GM12878 (cell line): ENCODE measurements at regions not wholly inside any gene's neighbourhood (a gene's known extent, or its start where the extent isn't known, plus 50 kb on each side); places are given as distances from the start of the nearest gene placed in this dataset.
A peak's percentile ranks its signal among the peaks of the same experiment; 100 is the strongest.

Experiments
- ATAC-seq: fragments of 200-7000 bp; cut with Tn5 transposase; 3 replicates; pipeline ENCODE4 v1.9.1; 2020; ENCODE audit warnings: mild to moderate bottlenecking, moderate library complexity
- BruUV-seq: library from RNA; stranded (reverse); fragments of 400-500 nt; replicated peaks from 2 replicates; lab custom pipeline; 2021; lab: Mats Ljungman, UMichigan
- CTCF ChIA-PET: fragments of 300-600 bp; sonication (Branson Sonifier 250); formaldehyde crosslinking; extraction: SDS; loops from one replicate; lab custom pipeline; 2021; ENCODE audit warnings: inconsistent platforms; lab: Yijun Ruan, JAX
- POLR2A ChIA-PET: fragments of 350-600 bp; formaldehyde crosslinking; extraction: SDS; loops from one replicate; lab custom pipeline; 2021; ENCODE audit warnings: inconsistent platforms; lab: Charles Lee
- RAD21 ChIA-PET: fragments of 300-600 bp; sonication (Branson Sonifier 250); formaldehyde crosslinking; loops from one replicate; lab custom pipeline; 2023; ENCODE audit warnings: antibody characterized with exemption; ENCODE audit not compliant: unreplicated experiment; lab: Charles Lee
- SMC1A ChIA-PET: fragments of 300-600 bp; sonication (Branson Sonifier 250); formaldehyde crosslinking; loops from one replicate; lab custom pipeline; 2023; ENCODE audit not compliant: unreplicated experiment, uncharacterized antibody; lab: Charles Lee
- DNase-seq: peaks from one replicate; pipeline ENCODE4 v3.0.0-alpha.2; 2011; ENCODE audit warnings: low read depth, low spot score
- FAIRE-seq: peaks from 3 replicates; lab custom pipeline; 2011; peaks lifted over from hg19 to GRCh38; lab: Jason Lieb, UNC
- H2AFZ ChIP-seq: 2 replicates; pipeline ENCODE4 v1.6.0; 2011; ENCODE audit warnings: low read depth, low read length, control low read depth; ENCODE audit not compliant: control insufficient read depth
- H3K27ac ChIP-seq: 2 replicates; pipeline ENCODE4 v1.5.1; 2011; ENCODE audit warnings: control low read depth; ENCODE audit not compliant: control insufficient read depth, insufficient read depth
- H3K27me3 ChIP-seq, 2 experiments: replicated peaks in 1 of 2; 2 replicates each; pipeline versions ENCODE4 v1.6.0 to v1.6.1; 2011; ENCODE audit warnings: low read length in 1 of 2; ENCODE audit not compliant: control insufficient read depth in 2 of 2, insufficient read depth in 2 of 2
- H3K36me3 ChIP-seq, 2 experiments: 2 replicates each; pipeline ENCODE4 v1.5.1; 2011; ENCODE audit warnings: low read length in 1 of 2; ENCODE audit not compliant: control insufficient read depth in 2 of 2, insufficient read depth in 2 of 2
- H3K4me1 ChIP-seq: 2 replicates; pipeline ENCODE4 v1.6.1; 2011; ENCODE audit warnings: mild to moderate bottlenecking, low read length, moderate library complexity, mixed read lengths; ENCODE audit not compliant: control insufficient read depth, insufficient read depth
- H3K4me2 ChIP-seq: 2 replicates; pipeline ENCODE4 v1.6.0; 2011; ENCODE audit warnings: control low read depth; ENCODE audit not compliant: control insufficient read depth, insufficient read depth
- H3K4me3 ChIP-seq: fragments of 200-600 bp; sonication (generic); 2 replicates; pipeline ENCODE4 v1.5.1; 2016
- H3K79me2 ChIP-seq: 2 replicates; pipeline ENCODE4 v1.6.0; 2011; ENCODE audit warnings: low read length; ENCODE audit not compliant: control insufficient read depth, insufficient read depth
- H3K9ac ChIP-seq: 2 replicates; pipeline ENCODE4 v1.8.0; 2011; ENCODE audit warnings: low read length, control low read depth, mixed read lengths; ENCODE audit not compliant: control insufficient read depth, insufficient read depth
- H3K9me3 ChIP-seq: replicated peaks from 3 replicates; pipeline ENCODE4 v1.5.1; 2011; ENCODE audit warnings: mild to moderate bottlenecking, low read length; ENCODE audit not compliant: control insufficient read depth, insufficient read depth
- H4K20me1 ChIP-seq: 2 replicates; pipeline ENCODE4 v1.6.0; 2011; ENCODE audit not compliant: control insufficient read depth, insufficient read depth
- CBFB ChIP-seq: IDR thresholded peaks from 2 replicates; pipeline ENCODE4 v1.6.1; 2016; ENCODE audit warnings: antibody characterized with exemption, low read depth
- ETV6 ChIP-seq, 2 experiments: fragments of 450-650 bp in 1 of 2; IDR thresholded peaks in 1 of 2; conservative IDR thresholded peaks in 1 of 2; 2 replicates each; pipeline ENCODE4 v1.6.1; 2014; ENCODE audit warnings: antibody characterized with exemption in 1 of 2, borderline replicate concordance in 1 of 2, low read depth in 1 of 2, mild to moderate bottlenecking in 1 of 2, moderate library complexity in 1 of 2
- GATAD2B ChIP-seq: fragments of 450-650 bp; conservative IDR thresholded peaks from 2 replicates; pipeline ENCODE4 v1.6.1; 2017; ENCODE audit warnings: low read depth, mild to moderate bottlenecking, moderate library complexity
- JUNB ChIP-seq: IDR thresholded peaks from 2 replicates; pipeline ENCODE4 v1.6.1; 2016; ENCODE audit warnings: antibody characterized with exemption, mild to moderate bottlenecking
- MYB ChIP-seq: fragments of 150-350 bp; IDR thresholded peaks from 2 replicates; pipeline ENCODE4 v1.6.1; 2014; ENCODE audit warnings: mild to moderate bottlenecking, low read depth, low read length, borderline replicate concordance
- RAD21 ChIP-seq: IDR thresholded peaks from 2 replicates; pipeline ENCODE4 v1.6.1; 2011; ENCODE audit warnings: mild to moderate bottlenecking, low read depth, low read length, moderate library complexity; ENCODE audit not compliant: insufficient read depth
- RBBP5 ChIP-seq: fragments of 200-600 bp; sonication (generic); conservative IDR thresholded peaks from 2 replicates; pipeline ENCODE4 v1.6.1; 2016
- SIX5 ChIP-seq: IDR thresholded peaks from 2 replicates; pipeline ENCODE4 v1.6.1; 2011; ENCODE audit warnings: mild to moderate bottlenecking, low read depth, low read length, moderate library complexity; ENCODE audit not compliant: severe bottlenecking
- WGBS: methylation state at CpG from one replicate; pipeline ENCODE4 v1.1.6; 2016; ENCODE audit warnings: low lambda C conversion rate; ENCODE audit not compliant: insufficient replicate concordance, insufficient coverage; ENCODE audit errors: missing lambda C conversion rate; 5-methylcytosine and 5-hydroxymethylcytosine counted together
- in situ Hi-C: fragments of 300-500 bp; cut with MboI; formaldehyde crosslinking; loops from 9 replicates; pipeline ENCODE4 v1.14.3; 2018; ENCODE audit warnings: mixed read lengths
- intact Hi-C: fragments of 100-400 bp; cut with micrococcal nuclease; formaldehyde crosslinking; loops from one replicate; pipeline ENCODE4 v1.14.2; 2022; ENCODE audit not compliant: unreplicated experiment
- TF ChIP-seq, protein P1 (sequence below): fragments of 450-650 bp; formaldehyde crosslinking; IDR thresholded peaks from 2 replicates; pipeline ENCODE4 v1.4.0; 2020; ENCODE audit warnings: mild to moderate bottlenecking, moderate library complexity

DNA sequence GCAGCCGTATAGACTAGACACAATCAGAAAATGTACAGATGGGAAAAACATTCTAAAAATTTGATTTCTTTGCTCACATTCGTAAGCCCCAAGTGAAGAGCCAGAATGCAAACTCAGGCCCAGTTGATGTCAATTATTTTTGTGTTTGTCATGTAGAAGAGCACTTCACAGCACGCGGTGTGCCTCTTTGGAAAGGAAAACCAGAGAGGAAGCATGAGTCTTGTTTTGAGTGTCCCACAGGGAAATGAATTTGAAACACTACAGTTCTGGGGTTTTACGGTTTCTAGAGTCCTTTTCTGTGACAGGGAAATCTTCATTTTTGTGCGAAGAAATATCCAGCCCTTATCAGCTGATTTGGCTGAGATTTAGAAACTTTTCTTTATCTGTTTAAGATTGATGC is 554.6 kb upstream of the BOD1L1 start:
- TF ChIP-seq JUNB (peak; percentile 28; the same call in 1 of the 2 replicates), SIX5 (no peak), ETV6 (conservative IDR thresholded peaks at IDR 0.05 in 1 of 2, IDR thresholded peaks at IDR 0.05 in 1 of 2; ENCODE audit: borderline replicate concordance in 1 of 2, low read depth in 1 of 2) (peak in 1 of 2 experiments; percentile 81; a peak in 2 of 4 replicates)
- Histone ChIP-seq H3K79me2 (no peaks in the 10 kb centered on the region), H3K27ac (no peak overlapping the region), H3K9me3 (no peaks in the 10 kb centered on the region; the same call in 2 of the 3 replicates), H2AFZ (no peak overlapping the region), H3K4me2 (no peak overlapping the region), H3K4me3 (no peak overlapping the region), H3K27me3 (no peaks in the 10 kb centered on the region), H3K36me3 (no peaks in the 10 kb centered on the region), H3K4me1 (peaks cover 17% of the 10 kb centered on the region), H3K9ac (no peak overlapping the region), H4K20me1 (no peaks in the 10 kb centered on the region)
- 57% methylated on average over 5 of the region's 6 CpGs for WGBS
- intact Hi-C loops (no loop called here), in situ Hi-C loops (no loop called here)
- no TSS peak for BruUV-seq
- CTCF ChIA-PET = no interaction called here
- FAIRE-seq (no peak), ATAC-seq (no peak), DNase-seq (no peak)
- SMC1A ChIA-PET = interaction anchor here (1.0 to 7.8 kb wide), 5 partner anchors 15 to 27 kb away, joined by 3 to 94 read pairs (median 4); no protein-coding TSS in a partner anchor
- POLR2A ChIA-PET = interaction anchor here (0.8 kb wide), 1 partner anchor 30 kb away, joined by 7 read pairs; no protein-coding TSS in a partner anchor
- RAD21 ChIA-PET = no interaction called here

DNA sequence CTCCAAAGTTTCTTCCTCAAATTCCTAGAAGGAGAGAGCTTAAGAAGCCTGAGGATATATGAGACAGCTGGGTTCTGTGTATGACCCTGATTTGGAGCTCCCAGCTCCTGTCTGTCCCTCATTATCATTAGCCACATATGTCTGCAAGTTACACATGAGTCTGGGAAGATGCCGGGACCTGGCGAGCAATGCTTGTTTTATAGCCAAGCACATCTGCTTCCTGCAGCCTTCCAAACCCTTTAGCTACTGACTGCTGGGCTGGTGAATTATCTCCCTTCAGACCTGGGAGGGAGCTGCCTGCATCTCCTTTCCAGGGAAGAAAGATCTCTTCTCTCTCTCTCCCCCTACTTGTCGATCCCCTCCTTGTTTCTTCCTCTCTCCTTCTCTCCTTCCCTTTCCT is 556.7 kb upstream of the BOD1L1 start:
- no peak overlapping the region for H3K4me3 ChIP-seq
- RAD21 ChIA-PET = interaction anchor here (1.2 kb wide), 1 partner anchor 61 kb away, joined by 3 read pairs; no protein-coding TSS in a partner anchor
- no TSS peak for BruUV-seq
- in situ Hi-C loops = no loop called here
- CTCF ChIA-PET = interaction anchor here (0.6 to 1.1 kb wide), 2 partner anchors 18 to 34 kb away, joined by 3 read pairs; no protein-coding TSS in a partner anchor
- H2AFZ ChIP-seq = no peak overlapping the region
- no peaks in the 10 kb centered on the region for H3K79me2 ChIP-seq
- H3K9me3 ChIP-seq = no peaks in the 10 kb centered on the region; the same call in 2 of the 3 replicates
- DNase-seq = no peak
- SMC1A ChIA-PET = interaction anchor here (0.8 to 1.1 kb wide), 3 partner anchors 27 to 58 kb away, joined by 3 to 5 read pairs (median 4); no protein-coding TSS in a partner anchor
- intact Hi-C loops = no loop called here
- no peaks in the 10 kb centered on the region for H3K36me3 ChIP-seq
- FAIRE-seq = no peak
- H3K9ac ChIP-seq = no peak overlapping the region
- H3K4me2 ChIP-seq = no peak overlapping the region
- no peak overlapping the region for H3K27ac ChIP-seq
- H3K27me3 ChIP-seq = no peaks in the 10 kb centered on the region
- TF ChIP-seq MYB = no peak
- TF ChIP-seq RAD21 = no peak
- no peak for TF ChIP-seq CBFB
- TF ChIP-seq GATAD2B = no peak
- TF ChIP-seq, protein P1, sequence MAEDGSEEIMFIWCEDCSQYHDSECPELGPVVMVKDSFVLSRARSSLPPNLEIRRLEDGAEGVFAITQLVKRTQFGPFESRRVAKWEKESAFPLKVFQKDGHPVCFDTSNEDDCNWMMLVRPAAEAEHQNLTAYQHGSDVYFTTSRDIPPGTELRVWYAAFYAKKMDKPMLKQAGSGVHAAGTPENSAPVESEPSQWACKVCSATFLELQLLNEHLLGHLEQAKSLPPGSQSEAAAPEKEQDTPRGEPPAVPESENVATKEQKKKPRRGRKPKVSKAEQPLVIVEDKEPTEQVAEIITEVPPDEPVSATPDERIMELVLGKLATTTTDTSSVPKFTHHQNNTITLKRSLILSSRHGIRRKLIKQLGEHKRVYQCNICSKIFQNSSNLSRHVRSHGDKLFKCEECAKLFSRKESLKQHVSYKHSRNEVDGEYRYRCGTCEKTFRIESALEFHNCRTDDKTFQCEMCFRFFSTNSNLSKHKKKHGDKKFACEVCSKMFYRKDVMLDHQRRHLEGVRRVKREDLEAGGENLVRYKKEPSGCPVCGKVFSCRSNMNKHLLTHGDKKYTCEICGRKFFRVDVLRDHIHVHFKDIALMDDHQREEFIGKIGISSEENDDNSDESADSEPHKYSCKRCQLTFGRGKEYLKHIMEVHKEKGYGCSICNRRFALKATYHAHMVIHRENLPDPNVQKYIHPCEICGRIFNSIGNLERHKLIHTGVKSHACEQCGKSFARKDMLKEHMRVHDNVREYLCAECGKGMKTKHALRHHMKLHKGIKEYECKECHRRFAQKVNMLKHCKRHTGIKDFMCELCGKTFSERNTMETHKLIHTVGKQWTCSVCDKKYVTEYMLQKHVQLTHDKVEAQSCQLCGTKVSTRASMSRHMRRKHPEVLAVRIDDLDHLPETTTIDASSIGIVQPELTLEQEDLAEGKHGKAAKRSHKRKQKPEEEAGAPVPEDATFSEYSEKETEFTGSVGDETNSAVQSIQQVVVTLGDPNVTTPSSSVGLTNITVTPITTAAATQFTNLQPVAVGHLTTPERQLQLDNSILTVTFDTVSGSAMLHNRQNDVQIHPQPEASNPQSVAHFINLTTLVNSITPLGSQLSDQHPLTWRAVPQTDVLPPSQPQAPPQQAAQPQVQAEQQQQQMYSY (CRISPR knock-in tag) = no peak
- no peak for TF ChIP-seq RBBP5
- ATAC-seq = no peak
- POLR2A ChIA-PET = no interaction called here
- no peaks in the 10 kb centered on the region for H4K20me1 ChIP-seq
- 95% methylated on average over 3 of the region's 3 CpGs for WGBS
- no peaks in the 10 kb centered on the region for H3K4me1 ChIP-seq
